HL-60/S4 (cell line): ENCODE measurements at regions not wholly inside any gene's neighbourhood (a gene's known extent, or its start where the extent isn't known, plus 50 kb on each side); places are given as distances from the start of the nearest gene placed in this dataset.

ENCODE experiments used
- in situ Hi-C: fragments of 300-500 bp; cut with MboI; formaldehyde crosslinking; loops from 2 replicates; pipeline ENCODE4 v1.14.3; 2022; ENCODE audit warnings: low sequenced_read_pairs

- in situ Hi-C loops, result no loop called here
Observed at GRCh38 chr6:44530910-44531234, 143.4 kb downstream of the CDC5L start.

GRCh38 chr6:44531442-44532015 lies 144.0 kb downstream of the CDC5L start:
- in situ Hi-C loops, result no loop called here

GRCh38 chr6:44533421-44533820 lies 145.9 kb downstream of the CDC5L start:
- in situ Hi-C loops, result no loop called here

GRCh38 chr6:44534291-44534690 lies 146.8 kb downstream of the CDC5L start:
- in situ Hi-C loops, result no loop called here

- in situ Hi-C loops, result no loop called here
Observed at GRCh38 chr6:44535446-44535845, 147.9 kb downstream of the CDC5L start.

GRCh38 chr6:44535967-44536366 lies 148.5 kb downstream of the CDC5L start:
- in situ Hi-C loops, result no loop called here

- in situ Hi-C loops, result no loop called here
Observed at GRCh38 chr6:44537306-44538049, 150.0 kb downstream of the CDC5L start.

- in situ Hi-C loops, result no loop called here
Observed at GRCh38 chr6:44538131-44538806, 150.8 kb downstream of the CDC5L start.

- in situ Hi-C loops, result no loop called here
Observed at GRCh38 chr6:44538807-44539201, 151.3 kb downstream of the CDC5L start.

- in situ Hi-C loops, result no loop called here
Observed at GRCh38 chr6:44539701-44540355, 152.3 kb downstream of the CDC5L start.

GRCh38 chr6:44540881-44541280 lies 153.4 kb downstream of the CDC5L start:
- in situ Hi-C loops, result no loop called here

- in situ Hi-C loops, result no loop called here
Observed at GRCh38 chr6:44542401-44543116, 155.1 kb downstream of the CDC5L start.

GRCh38 chr6:44543664-44544063 lies 156.2 kb downstream of the CDC5L start:
- in situ Hi-C loops, result no loop called here

GRCh38 chr6:44545224-44545623 lies 157.7 kb downstream of the CDC5L start:
- in situ Hi-C loops, result no loop called here

GRCh38 chr6:44548319-44548718 lies 160.8 kb downstream of the CDC5L start:
- in situ Hi-C loops, result no loop called here

GRCh38 chr6:44549516-44549915 lies 162.0 kb downstream of the CDC5L start:
- in situ Hi-C loops, result no loop called here

GRCh38 chr6:44554194-44554593 lies 166.7 kb downstream of the CDC5L start:
- in situ Hi-C loops, result no loop called here

- in situ Hi-C loops, result no loop called here
Observed at GRCh38 chr6:44554861-44555260, 167.4 kb downstream of the CDC5L start.

- in situ Hi-C loops, result no loop called here
Observed at GRCh38 chr6:44556046-44556445, 168.5 kb downstream of the CDC5L start.

- in situ Hi-C loops, result no loop called here
Observed at GRCh38 chr6:44558024-44558831, 170.7 kb downstream of the CDC5L start.
